ENCODE measurements at regions not wholly inside any gene's neighbourhood (a gene's known extent, or its start where the extent isn't known, plus 50 kb on each side); places are given as distances from the start of the nearest gene placed in this dataset.
A peak's percentile ranks its signal among the peaks of the same experiment; 100 is the strongest.

DNA sequence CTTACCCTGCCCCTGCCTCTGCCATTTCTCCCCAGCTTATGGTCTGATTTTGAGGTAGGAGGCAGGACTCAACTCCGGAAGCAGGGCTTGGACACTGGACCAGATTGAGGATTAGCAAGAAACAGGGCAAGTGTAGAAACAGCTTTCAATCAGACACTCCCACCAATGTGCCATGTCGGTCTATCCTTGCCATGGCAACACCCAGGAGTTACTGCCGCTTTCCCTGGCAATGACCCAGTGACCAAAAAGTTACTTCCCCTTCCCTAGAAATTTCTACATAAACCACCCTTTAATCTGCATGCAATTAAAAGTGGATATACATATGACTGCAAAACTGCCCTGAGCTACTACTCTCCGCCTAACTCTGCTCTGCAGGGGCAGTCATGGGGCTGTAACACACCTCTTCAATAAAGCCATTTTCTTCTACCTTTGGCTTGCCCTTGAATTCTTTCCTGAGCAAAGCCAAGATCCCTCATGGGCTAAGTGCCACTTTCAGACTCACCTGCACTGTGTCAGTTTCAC lies 156.7 kb downstream of the LPIN1 start:
- no peaks in the 10 kb centered on the region for H3K4me1 ChIP-seq
- POLR2A ChIA-PET, result no interaction called here
- peaks cover 3% of the 10 kb centered on the region; the same call in 1 of the 3 replicates for H3K9me3 ChIP-seq
- ATAC-seq (no peak), FAIRE-seq (no peak), DNase-seq (ENCODE audit: low read depth in 1 of 2, low spot score in 1 of 2) (no peak)
- H3K27ac ChIP-seq, result no peak overlapping the region
- CTCF ChIA-PET, result no interaction called here
- H3K4me3 ChIP-seq, result no peak overlapping the region
- no peak overlapping the region for H3K4me2 ChIP-seq
- no peak for TF ChIP-seq SMC3 (IDR thresholded peaks at IDR 0.05)
- TF ChIP-seq E2F6 (IDR thresholded peaks at IDR 0.05; ENCODE audit: borderline replicate concordance, low read depth), result no peak
- no peak for TF ChIP-seq RFX5 (IDR thresholded peaks at IDR 0.05)
- TF ChIP-seq POLR2A (IDR thresholded peaks at IDR 0.05; ENCODE audit: low read length), result no peak
- TF ChIP-seq NR3C1 (IDR thresholded peaks at IDR 0.05), result no peak
- TF ChIP-seq BHLHE40 (IDR thresholded peaks at IDR 0.05; ENCODE audit: low read depth, low read length), result no peak
- no peak for TF ChIP-seq JUNB (IDR thresholded peaks at IDR 0.05)
- no peak for TF ChIP-seq SREBF2 (IDR thresholded peaks at IDR 0.05)
- TF ChIP-seq CBX2 (IDR thresholded peaks at IDR 0.05; ENCODE audit: borderline replicate concordance, low read depth), result no peak
- TF ChIP-seq ZSCAN20 (CRISPR knock-in tag; IDR thresholded peaks at IDR 0.05), result no peak
- no peak for TF ChIP-seq ESRRA (IDR thresholded peaks at IDR 0.05; ENCODE audit: borderline replicate concordance, low read length)
- TF ChIP-seq POLR2AphosphoS2 (conservative IDR thresholded peaks at IDR 0.05; ENCODE audit: low read length), result no peak
- no peak for TF ChIP-seq MAZ (IDR thresholded peaks at IDR 0.05; ENCODE audit: borderline replicate concordance, low read depth, low read length)
- TF ChIP-seq, protein P1, sequence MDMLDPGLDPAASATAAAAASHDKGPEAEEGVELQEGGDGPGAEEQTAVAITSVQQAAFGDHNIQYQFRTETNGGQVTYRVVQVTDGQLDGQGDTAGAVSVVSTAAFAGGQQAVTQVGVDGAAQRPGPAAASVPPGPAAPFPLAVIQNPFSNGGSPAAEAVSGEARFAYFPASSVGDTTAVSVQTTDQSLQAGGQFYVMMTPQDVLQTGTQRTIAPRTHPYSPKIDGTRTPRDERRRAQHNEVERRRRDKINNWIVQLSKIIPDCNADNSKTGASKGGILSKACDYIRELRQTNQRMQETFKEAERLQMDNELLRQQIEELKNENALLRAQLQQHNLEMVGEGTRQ (IDR thresholded peaks at IDR 0.05), result no peak
- TF ChIP-seq FOSB (CRISPR knock-in tag; IDR thresholded peaks at IDR 0.05), result no peak
- no peak for TF ChIP-seq FOSL2 (IDR thresholded peaks at IDR 0.05)
- TF ChIP-seq FOSL2 (CRISPR knock-in tag; IDR thresholded peaks at IDR 0.05), result no peak
- TF ChIP-seq CEBPB (IDR thresholded peaks at IDR 0.05), result no peak
- WGBS (ENCODE audit: missing lambda C conversion rate), result 13% methylated on average over 4 of the region's 4 CpGs

- FAIRE-seq (no peak), ATAC-seq (0 out of 6 replicates have a peak, but pooled peaks of 1 of the 2 experiments have one; percentile 25), DNase-seq (ENCODE audit: low read depth in 1 of 2, low spot score in 1 of 2) (no peak)
- no peak overlapping the region for H3K4me3 ChIP-seq
- POLR2A ChIA-PET, result no interaction called here
- WGBS (ENCODE audit: missing lambda C conversion rate), result 5% methylated on average over 5 of the region's 5 CpGs
- no peak overlapping the region for H3K4me2 ChIP-seq
- TF ChIP-seq E2F6 (IDR thresholded peaks at IDR 0.05; ENCODE audit: borderline replicate concordance, low read depth) (no peak), HOXA7 (CRISPR knock-in tag; IDR thresholded peaks at IDR 0.05) (no peak), RFX5 (IDR thresholded peaks at IDR 0.05) (no peak), ESRRA (IDR thresholded peaks at IDR 0.05; ENCODE audit: borderline replicate concordance, low read length) (no peak), POLR2A (IDR thresholded peaks at IDR 0.05; ENCODE audit: low read length) (no peak), CHD2 (IDR thresholded peaks at IDR 0.05; ENCODE audit: low read length, partially characterized antibody) (no peak), HEYL (CRISPR knock-in tag; IDR thresholded peaks at IDR 0.05) (no peak), GATA3 (IDR thresholded peaks at IDR 0.05; ENCODE audit: borderline replicate concordance) (no peak), ZNF302 (CRISPR knock-in tag; IDR thresholded peaks at IDR 0.05) (no peak), ATOH8 (CRISPR knock-in tag; IDR thresholded peaks at IDR 0.05; ENCODE audit: low read depth) (no peak)
- TF ChIP-seq, protein P2, sequence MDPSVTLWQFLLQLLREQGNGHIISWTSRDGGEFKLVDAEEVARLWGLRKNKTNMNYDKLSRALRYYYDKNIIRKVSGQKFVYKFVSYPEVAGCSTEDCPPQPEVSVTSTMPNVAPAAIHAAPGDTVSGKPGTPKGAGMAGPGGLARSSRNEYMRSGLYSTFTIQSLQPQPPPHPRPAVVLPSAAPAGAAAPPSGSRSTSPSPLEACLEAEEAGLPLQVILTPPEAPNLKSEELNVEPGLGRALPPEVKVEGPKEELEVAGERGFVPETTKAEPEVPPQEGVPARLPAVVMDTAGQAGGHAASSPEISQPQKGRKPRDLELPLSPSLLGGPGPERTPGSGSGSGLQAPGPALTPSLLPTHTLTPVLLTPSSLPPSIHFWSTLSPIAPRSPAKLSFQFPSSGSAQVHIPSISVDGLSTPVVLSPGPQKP (IDR thresholded peaks at IDR 0.05; ENCODE audit: low read depth, low read length), result no peak
- no peak overlapping the region for H3K27ac ChIP-seq
- H3K9me3 ChIP-seq, result peaks cover 3% of the 10 kb centered on the region; the same call in 1 of the 3 replicates
- CTCF ChIA-PET, result no interaction called here
- H3K4me1 ChIP-seq, result no peaks in the 10 kb centered on the region
Observed at GRCh38 chr2:11904029-11904428, 157.6 kb downstream of the LPIN1 start.

All from A549 (cell line).